Activated CD8-positive, alpha-beta memory T cell treated with anti-CD3 and anti-CD28 coated beads, Interleukin-2, amount 50 U/mL, for 24 hours (primary cell): ENCODE measurements at regions not wholly inside any gene's neighbourhood (a gene's known extent, or its start where the extent isn't known, plus 50 kb on each side); places are given as distances from the start of the nearest gene placed in this dataset.
"Not testable (repeated sequence)": the region's sequence is repeated elsewhere in the genome, so short reads cannot be mapped to it uniquely, and the experiment has no call there.

Source experiments
- DNase-seq: peaks from one replicate; pipeline ENCODE4 v3.0.0-alpha.2; 2020; ENCODE audit errors: extremely low read depth

DNA sequence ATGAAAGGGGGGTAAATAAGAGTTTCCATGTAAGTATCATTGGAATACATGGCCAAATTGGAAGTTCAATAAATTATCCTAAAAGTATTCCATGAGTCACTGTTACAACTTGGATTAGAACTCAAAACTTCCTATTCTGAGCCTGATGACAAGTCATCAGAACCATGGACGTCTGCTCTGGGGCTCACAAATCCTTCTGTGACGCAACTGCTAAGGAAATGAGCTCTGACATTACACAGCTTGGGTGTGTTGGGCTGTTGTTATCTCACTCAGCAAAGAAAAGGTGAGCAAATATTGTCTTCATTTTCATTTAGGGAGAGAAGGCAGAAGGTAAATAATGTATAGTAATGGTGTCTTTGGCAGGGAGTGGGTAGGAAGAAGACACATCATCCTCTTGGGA, 214.8 kb upstream of the ADO start:
- no peak for DNase-seq

DNA sequence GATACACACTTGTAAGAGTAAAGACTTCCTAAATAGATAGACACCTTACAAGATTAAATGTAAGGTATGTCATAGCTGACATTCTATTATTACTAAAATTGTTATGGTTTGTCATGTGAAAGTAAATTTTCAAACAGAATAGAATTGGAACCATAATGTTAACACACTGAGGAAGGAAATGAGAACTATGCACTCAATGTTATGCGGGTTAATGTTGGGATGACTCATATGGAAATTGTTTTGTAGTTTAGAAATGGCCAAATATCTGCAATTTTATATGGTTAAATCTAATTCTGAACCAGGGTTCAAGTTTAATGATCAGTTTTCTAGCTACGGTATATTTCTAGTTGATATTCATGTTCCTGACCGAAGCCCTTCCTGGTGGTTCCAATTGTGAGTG, 214.2 kb upstream of the ADO start:
- no peak for DNase-seq

DNA sequence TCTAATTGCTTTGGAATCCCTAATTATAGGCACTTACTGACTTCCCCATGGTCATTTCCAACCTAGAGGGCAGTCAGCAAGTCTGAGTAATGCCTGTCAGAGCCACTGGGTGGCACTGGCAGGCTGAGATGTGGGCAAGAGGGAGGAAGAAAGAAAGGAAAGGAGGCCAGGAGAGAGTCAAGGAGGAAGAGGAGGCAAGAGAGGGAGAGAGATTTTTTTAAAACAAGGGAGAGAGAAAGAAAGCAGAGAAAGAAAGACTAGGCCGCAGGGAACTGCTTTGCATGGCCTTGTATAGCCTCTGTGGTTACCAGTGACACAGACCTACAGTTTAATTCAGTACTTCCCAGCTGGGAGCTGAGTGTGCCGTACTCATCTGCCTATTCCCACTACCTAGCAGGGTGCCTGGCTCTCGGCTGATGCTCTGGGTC, 210.4 kb upstream of the ADO start:
- no peak for DNase-seq

DNA sequence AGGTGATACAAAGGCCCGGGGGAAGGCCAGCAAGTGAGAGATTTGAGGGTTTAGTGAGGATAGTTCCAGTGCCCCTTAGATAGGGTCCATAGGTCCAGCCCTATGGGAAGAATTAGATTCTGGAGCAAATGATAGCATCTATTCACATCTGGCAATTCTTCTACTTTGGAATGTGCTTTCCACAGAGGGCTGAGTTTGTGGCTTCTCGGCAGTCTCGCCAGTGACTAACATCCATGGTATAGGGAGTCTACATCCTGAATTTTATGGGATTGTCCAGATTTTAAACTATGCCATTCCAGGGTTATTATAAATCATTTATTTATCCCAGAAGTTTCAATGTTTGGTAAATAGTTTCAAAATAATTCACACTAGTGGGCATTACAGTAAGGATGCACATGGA, 207.3 kb upstream of the ADO start:
- no peak for DNase-seq

DNA sequence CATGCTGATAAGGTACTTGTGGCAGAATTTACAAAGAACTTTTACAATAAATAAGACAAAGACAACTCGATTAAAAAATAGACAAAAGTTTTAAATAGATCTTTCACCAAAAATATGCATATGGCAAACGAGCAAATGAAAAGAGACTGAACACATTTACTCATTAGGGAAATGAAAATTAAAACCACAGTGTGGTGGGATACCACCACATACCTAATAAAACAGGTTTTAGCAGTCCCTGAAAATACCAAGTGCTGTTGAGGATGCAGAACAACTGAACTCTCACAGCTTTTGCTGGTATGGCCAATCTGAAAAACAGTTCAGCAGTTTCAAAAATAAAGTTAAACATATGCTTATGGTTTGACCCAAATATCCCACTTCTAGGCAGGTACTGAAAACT, 205.4 kb upstream of the ADO start:
- DNase-seq: no peak

DNA sequence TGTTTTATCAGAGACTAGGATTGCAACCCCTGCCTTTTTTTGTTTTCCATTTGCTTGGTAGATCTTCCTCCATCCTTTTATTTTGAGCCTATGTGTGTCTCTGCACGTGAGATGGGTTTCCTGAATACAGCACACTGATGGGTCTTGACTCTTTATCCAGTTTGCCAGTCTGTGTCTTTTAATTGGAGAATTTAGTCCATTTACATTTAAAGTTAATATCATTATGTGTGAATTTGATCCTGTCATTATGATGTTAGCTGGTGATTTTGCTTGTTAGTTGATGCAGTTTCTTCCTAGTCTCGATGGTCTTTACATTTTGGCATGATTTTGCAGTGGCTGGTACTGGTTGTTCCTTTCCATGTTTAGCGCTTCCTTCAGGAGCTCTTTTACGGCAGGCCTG, 198.0 kb upstream of the ADO start:
- not testable (repeated sequence) for DNase-seq

DNA sequence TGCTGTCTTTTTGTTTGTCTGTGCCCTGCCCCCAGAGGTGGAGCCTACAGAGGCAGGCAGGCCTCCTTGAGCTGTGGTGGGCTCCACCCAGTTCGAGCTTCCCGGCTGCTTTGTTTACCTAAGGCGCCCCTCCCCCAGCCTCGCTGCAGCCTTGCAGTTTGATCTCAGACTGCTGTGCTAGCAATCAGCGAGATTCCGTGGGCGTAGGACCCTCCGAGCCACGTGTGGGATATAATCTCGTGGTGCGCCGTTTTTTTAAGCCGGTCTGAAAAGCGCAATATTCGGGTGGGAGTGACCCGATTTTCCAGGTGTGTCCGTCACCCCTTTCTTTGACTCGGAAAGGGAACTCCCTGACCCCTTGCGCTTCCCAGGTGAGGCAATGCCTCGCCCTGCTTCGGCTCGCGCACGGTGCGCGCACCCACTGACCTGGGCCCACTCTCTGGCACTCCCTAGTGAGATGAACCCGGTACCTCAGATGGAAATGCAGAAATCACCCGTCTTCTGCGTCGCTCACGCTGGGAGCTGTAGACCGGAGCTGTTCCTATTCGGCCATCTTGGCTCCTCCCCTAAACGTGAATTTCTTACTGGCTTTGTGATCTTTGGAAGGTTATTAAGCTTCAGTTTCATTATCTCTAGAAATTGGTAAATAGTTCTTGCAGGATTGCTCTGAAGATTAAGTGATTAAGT, 196.2 kb upstream of the ADO start:
- not testable (repeated sequence) for DNase-seq

DNA sequence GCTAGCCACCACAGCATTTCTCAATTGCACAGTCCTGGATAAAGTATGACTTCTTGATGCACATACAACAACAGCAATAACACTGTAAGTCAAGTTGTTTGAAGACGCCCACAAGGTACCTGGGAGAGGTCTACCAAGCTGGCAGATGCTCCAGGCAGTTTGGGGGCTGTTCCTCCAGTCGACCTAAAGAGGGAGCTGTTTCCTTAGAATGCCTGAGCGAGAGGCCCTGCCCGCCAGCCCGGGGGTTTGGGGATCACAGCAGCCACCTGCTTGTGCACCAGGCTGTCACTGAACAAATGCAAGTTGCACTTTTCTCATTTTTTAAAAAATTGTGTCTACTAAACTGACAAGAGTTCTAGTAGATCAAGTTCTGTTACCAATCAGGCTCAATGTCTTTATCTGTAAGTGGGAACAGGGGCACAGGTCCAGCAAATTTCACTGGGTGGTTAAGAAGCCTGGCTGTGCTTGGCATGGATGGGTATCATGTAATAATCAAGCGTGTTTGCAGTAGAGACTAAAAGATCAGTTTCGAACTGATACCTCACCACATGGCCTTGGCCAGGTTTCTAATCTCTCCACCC, 193.8 kb upstream of the ADO start:
- DNase-seq: peak; percentile 47

DNA sequence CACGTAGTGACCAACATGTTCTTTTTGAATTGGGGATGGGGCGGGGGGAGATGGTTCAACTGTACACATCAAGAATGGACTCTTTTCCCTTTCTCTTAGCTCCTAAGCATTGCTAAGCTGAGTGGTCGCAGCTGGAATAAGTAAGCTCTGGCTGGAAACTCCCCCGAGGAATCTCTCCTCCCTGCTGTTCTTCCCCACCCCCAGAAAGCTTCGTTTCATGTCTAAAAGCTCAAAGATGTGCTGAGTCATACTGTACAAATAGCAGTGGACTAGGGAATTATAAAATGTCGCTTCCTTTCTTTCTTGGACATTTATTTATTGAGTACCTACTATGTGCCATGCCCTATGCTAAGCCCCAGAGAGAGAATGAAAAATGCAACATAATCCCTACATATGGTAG, 191.1 kb upstream of the ADO start:
- DNase-seq: no peak

DNA sequence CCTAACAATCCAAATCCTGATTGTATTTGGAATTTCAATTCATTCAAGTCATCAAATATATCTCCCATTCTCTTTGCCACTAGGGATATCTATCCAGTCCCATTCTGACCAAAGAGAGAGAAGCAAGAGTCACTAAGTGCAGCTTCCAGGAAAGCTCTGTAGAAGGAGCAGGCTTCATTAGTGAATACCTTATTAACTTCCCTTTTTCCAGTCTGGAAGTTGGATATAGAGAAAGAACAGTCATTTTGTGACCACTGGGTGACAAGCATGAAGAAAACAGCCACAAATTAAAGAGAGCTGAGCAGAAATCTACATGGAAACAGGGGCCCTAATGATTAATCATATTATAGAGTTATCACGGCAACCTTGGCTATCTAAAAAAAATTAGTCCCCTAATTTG, 190.7 kb upstream of the ADO start:
- DNase-seq: no peak

DNA sequence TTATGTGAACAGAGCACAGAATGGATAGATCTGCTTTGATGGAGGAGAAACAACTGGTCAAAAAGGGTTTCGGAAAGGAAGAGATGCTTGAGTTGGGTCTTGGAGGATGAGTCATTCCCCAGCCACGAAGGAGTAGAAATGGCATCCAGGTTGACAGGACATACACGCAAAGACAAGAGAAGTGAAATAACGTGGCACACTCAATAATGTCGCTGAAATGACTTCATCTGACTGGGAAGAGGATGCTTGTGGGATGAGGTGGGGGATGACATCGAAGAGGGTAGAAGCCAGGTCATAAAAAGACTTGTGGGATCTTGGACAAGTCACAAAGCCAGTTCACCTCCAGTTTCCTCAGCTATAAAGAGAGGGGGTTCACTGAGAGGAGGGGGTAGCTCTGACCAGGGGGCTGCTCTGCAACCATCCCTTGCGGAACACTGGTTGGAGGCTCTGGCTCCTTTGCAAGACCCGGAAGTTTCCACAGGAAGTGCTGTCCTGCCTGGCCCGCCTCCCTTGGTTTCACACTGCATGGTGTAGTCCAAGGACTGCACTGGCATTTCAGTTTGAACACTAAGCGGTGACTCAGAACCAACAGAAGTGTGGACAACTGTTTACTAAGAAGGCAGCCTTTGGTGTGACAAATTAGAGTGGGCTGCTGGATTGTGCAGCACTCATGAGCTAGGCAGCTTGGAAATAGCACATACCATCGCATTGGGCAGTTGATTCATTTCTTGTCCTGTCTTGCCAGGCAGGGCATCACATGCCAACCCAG, 189.9 kb upstream of the ADO start:
- no peak for DNase-seq

DNA sequence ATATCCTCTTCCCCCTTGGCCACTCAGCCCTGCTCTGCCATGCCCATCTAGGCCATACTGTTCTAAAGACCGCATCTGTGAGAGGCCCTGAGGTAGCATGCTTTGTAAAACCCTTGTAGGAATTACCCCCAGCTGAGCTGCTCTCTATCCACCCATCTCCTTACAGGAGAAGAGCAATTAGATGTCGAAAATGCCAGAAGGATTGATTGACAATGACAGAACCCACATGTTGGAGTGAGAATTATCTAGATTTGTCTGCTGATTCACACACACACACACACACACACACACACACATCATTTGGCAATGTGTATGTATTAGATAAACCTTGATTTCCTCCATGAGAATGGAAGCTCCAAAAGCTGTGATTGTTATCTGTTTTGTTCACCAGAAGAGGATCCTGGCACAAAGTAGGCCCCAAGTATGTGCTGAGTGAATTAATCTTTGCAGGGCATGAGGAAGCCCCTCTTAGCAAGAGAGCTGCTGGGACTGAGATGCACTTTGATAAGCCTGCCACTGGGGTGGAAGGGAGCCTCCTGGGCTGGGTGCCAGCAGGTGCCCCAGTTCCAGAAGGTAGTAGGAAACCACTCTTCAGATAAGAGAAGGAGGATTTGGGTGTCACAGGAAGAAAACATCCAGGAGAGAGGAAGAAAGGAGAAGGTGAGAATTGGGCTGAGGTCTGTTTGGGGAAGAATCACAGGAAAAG, 187.5 kb upstream of the ADO start:
- no peak for DNase-seq

DNA sequence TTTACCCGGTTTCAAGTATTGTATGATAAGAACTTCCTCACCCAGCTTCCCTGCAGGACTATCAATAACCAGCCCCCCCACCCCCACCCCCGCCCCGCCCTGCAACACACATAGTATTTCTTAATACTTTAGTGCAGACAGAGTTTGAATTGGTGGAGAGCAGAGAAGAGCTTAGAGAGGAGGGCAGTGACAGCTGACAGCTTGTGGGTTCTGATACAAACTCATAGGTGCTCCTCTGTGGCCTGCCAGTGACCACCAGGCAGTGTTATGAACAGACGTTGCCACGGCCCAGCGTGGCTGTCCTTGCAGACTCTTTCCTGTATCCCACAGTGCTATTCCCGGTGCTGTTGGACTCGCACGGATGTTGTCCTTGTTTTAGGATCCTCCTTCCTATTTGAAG, 186.9 kb upstream of the ADO start:
- no peak for DNase-seq

DNA sequence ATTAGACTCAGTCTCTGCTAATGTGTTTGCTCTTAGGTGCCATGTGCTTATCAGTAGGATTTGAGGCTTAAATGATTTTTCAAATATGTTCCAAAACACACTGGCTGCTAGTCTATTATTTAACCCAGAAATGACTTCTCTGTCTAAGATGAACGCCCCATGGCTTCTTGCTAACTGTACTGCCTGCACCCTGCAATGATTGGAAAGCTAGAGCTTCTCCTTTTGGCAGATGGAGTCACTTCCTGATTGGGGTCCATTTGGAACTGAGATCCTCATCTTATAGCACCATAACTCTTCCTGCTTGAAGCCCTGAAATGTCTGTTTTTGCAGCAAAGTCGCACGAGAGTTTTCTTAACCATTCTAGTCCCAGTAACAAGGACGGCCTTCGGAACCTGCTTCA, 186.5 kb upstream of the ADO start:
- no peak for DNase-seq

DNA sequence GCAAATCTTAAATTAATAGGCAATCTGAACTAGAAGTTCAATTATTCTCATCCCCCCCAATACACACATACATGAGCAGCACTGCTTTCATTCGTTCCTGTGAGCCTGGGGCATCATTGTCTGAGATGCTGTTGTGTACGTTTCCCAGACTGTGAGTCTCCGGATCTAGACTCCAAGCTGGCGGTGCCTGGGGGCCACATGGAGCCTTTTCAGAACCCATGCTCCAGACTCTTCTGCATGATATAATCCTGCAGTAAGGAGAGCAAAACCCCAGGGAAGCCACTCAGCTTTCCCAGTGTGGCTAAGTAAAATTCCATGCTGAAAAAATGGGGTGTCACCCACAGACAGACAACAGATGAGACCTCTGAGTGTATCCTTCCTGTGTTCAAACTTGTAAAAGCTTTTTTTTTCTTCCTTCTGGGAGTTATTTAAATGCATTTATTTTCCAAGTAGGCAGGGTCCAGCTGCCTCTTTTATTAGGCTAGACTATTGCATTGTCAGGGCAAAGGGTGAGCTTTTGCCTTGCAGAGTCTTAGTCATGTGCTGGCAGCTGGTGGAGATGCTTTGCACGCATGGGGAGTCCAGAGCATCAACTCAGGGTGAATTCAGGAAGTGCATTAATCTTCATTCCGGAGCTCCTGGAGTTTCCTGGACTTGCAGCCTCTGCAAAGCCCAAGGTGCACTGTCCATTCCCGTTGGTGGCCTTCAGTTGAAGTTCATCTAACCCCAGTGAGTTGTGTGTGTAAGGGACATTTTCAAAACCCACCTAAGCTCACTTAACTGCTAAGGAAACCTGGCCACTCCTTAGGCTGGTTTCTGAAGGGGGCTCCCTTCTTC, 185.7 kb upstream of the ADO start:
- DNase-seq: no peak

DNA sequence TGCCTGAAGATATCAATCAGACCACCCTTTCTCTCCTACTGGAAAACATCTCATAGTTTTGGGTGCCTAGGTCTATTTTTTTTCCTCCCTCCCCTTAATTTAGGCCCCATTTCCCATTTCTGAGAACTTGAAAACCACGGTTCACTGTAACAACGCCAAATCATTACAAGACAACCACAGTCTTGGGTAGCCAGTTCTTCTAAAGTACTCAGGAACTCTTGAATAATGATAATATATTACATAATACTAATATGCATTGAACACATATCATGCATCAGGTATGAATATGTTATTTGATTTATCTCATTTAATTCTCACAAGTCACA, 185.1 kb upstream of the ADO start:
- DNase-seq: no peak

DNA sequence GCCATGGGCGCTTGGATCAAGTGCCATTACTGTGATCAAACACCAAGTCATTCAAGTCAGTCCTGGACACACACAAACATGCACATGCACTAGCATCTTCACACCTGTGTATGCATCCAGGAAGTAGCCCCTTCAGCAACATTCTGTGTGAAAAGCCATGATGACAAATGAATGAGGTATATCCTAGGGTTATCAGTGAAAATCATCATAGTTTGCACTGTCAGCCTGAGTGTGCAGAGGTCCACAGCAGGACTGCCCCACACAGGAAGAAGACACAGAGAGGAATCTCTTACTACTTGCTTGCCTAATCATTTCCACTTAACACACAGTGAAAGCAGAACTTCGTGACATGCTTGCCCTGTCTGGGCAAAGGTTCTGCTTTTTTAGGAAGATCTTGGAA, 184.0 kb upstream of the ADO start:
- DNase-seq: no peak

DNA sequence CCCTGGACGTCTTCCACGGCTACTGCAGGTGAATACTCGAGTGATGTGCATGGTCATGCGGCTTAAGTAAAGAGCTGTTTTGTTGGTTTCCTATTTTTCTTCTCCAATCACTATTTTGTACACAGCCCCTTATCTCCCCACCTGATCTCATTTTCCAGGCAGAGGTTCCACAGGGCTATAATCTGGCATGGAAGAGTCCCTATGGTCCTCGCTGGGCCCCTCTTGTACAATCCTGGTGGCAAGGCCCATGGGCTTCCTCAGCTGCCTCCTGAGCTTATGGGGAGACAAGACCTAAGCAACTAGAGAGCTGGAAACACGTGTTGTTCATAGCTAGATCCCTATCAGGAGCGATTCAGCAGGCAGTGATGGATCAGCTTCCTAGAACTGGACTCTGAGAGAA, 181.3 kb upstream of the ADO start:
- DNase-seq: no peak

DNA sequence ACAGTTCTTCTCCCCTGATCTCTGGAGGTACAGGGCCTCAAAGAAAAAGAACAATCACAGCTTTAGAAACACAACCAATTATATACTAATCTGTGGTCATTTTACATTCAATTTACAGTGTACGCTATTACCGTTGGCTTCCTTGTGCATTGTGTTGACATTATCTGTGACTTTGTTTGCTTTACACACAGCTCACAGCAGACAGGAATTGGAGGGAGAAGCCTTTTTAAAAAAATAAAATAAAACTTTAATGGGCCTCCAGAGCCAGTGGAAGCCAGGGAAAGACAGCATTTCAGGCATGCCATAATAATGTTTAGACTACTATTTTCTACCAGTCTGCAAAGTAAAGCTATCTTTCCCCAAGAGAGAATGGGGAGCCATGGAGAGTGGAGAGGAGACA, 179.0 kb upstream of the ADO start:
- DNase-seq: no peak

DNA sequence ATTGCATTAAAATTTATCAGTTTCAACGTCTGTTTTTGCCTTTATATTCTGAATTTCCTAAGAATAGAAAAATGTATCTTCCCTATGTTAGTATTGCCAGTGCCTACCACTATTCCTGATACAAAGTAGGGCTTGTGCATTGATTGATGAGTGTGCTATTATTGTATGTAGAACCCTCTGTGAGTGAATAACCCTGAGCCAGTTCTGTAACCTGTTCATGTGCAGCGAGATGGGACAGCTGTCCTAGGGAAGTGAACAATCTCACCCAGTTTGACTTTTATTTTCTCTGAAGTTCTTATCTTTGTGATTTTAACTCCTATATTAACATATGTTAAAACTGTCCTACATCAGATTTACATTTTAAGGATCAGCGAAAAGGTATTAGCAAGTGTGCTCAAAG, 178.4 kb upstream of the ADO start:
- DNase-seq: no peak

DNA sequence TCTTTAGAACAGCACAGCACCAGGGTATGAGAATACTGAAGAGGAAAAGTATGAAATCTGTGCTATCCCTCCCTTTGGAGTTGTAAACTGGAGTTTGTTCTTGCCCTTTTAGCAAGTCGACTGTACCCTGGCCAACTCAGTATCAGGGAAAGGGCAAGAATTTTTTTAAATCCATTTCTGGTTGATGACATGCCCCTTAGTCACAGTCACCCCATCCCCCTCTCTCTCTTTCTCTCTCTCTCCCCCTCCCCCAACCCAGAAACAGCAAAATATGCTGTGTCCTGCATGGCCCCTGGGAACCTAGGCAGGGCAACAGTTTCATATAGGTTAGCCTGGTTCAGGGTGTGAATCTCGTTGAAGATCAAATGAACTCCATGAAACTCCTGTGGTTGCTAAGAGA, 177.7 kb upstream of the ADO start:
- DNase-seq: no peak

DNA sequence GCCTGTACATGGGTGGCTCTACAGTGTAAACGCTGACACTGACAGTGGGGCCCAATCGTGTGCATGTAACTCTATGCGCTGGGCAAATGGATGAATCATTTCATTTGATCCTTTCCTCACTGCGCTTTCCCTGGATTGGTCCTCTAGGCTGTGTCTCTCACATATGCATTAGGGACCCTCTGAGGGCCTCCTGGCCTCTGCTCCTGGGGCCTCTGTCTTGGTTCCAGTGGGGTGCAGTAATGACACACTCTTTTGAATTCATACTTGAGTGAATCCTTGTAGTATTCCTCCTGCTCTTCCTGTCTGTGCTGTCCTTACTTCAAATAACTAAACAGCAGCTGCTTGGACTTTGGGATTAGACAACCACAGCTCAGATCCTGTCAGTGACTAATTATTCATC, 176.5 kb upstream of the ADO start:
- no peak for DNase-seq
